Activated CD4-positive, alpha-beta T cell treated with anti-CD3 and anti-CD28 coated beads for 4 hours (primary cell): ENCODE measurements at regions not wholly inside any gene's neighbourhood (a gene's known extent, or its start where the extent isn't known, plus 50 kb on each side); places are given as distances from the start of the nearest gene placed in this dataset.
"Not testable (repeated sequence)": the region's sequence is repeated elsewhere in the genome, so short reads cannot be mapped to it uniquely, and the experiment has no call there.

Experiments used
- DNase-seq, 2 donors: peaks; one replicate each; pipeline ENCODE4 v3.0.0-alpha.2; 2020

GRCh38 chr6:9795880-9796279, 619.0 kb downstream of the TFAP2A start:
- no peak for DNase-seq

GRCh38 chr6:9789201-9789600, 625.7 kb downstream of the TFAP2A start:
- no peak for DNase-seq

- no peak for DNase-seq
Measured at GRCh38 chr6:9784786-9785185, 630.1 kb downstream of the TFAP2A start.

GRCh38 chr6:9783567-9783966, 631.3 kb downstream of the TFAP2A start:
- DNase-seq, result no peak

GRCh38 chr6:9766240-9766915, 648.5 kb downstream of the TFAP2A start:
- no peak for DNase-seq

GRCh38 chr6:9761220-9761619, 653.7 kb downstream of the TFAP2A start:
- no peak for DNase-seq

GRCh38 chr6:9754515-9754914, 660.4 kb downstream of the TFAP2A start:
- no peak for DNase-seq

- DNase-seq, result no peak
Measured at GRCh38 chr6:9745966-9746365, 668.9 kb downstream of the TFAP2A start.

GRCh38 chr6:9745476-9745875, 669.4 kb downstream of the TFAP2A start:
- no peak for DNase-seq

GRCh38 chr6:9744119-9744518, 670.8 kb downstream of the TFAP2A start:
- no peak for DNase-seq

GRCh38 chr6:9732056-9732455, 682.8 kb downstream of the TFAP2A start:
- DNase-seq, result no peak

- DNase-seq, result not testable (repeated sequence)
Measured at GRCh38 chr6:9725776-9726175, 689.1 kb downstream of the TFAP2A start.

- DNase-seq, result no peak
Measured at GRCh38 chr6:9717568-9717967, 697.3 kb downstream of the TFAP2A start.

- no peak for DNase-seq
Measured at GRCh38 chr6:9711365-9711764, 703.5 kb downstream of the TFAP2A start.

GRCh38 chr6:9710574-9710973, 704.3 kb downstream of the TFAP2A start:
- DNase-seq, result no peak

- DNase-seq, result no peak
Measured at GRCh38 chr6:9708600-9708999, 706.3 kb downstream of the TFAP2A start.

GRCh38 chr6:9704989-9705388, 709.9 kb downstream of the TFAP2A start:
- no peak for DNase-seq

- DNase-seq, result no peak
Measured at GRCh38 chr6:9702914-9703313, 712.0 kb downstream of the TFAP2A start.

- DNase-seq, result no peak
Measured at GRCh38 chr6:9699888-9700287, 715.0 kb downstream of the TFAP2A start.

GRCh38 chr6:9697263-9697931, 717.5 kb downstream of the TFAP2A start:
- no peak for DNase-seq

GRCh38 chr6:9690388-9690787, 724.5 kb downstream of the TFAP2A start:
- DNase-seq, result no peak

- DNase-seq, result not testable (repeated sequence)
Measured at GRCh38 chr6:9680727-9681126, 734.1 kb downstream of the TFAP2A start.

GRCh38 chr6:9675122-9675521, 739.8 kb downstream of the TFAP2A start:
- no peak for DNase-seq

GRCh38 chr6:9659848-9660247, 755.0 kb downstream of the TFAP2A start:
- no peak for DNase-seq

GRCh38 chr6:9657994-9658393, 756.9 kb downstream of the TFAP2A start:
- DNase-seq, result no peak
